C4-2B (cell line): ENCODE measurements at regions not wholly inside any gene's neighbourhood (a gene's known extent, or its start where the extent isn't known, plus 50 kb on each side); places are given as distances from the start of the nearest gene placed in this dataset.

Experiments
- CTCF ChIP-seq: fragments of 450-650 bp; conservative IDR thresholded peaks from 2 replicates; pipeline ENCODE4 v1.5.1; 2017; ENCODE audit warnings: mild to moderate bottlenecking
- ZFX ChIP-seq: fragments of 450-650 bp; IDR thresholded peaks from 2 replicates; pipeline ENCODE4 v1.6.1; 2017

- TF ChIP-seq CTCF, result no peak
- no peak for TF ChIP-seq ZFX
These were observed 1171.7 kb upstream of the ZEB2 start for GRCh38 chr2:145691659-145692058.
